A673 (cell line): ENCODE measurements at regions not wholly inside any gene's neighbourhood (a gene's known extent, or its start where the extent isn't known, plus 50 kb on each side); places are given as distances from the start of the nearest gene placed in this dataset.

Experiments used
- CTCF ChIP-seq: fragments of 300-800, 200-600 bp; sonication (generic); conservative IDR thresholded peaks from 2 replicates; pipeline ENCODE4 v1.5.1; 2017; ENCODE audit warnings: low read depth, mild to moderate bottlenecking, antibody characterized with exemption, low read length, moderate library complexity, mixed read lengths
- EZH2 ChIP-seq: fragments of 200-600 bp; sonication (generic); IDR thresholded peaks from 2 replicates; pipeline ENCODE4 v1.6.1; 2017; ENCODE audit warnings: borderline replicate concordance, low read depth, mild to moderate bottlenecking, mixed read lengths, antibody characterized with exemption, low read length; ENCODE audit not compliant: poor library complexity, severe bottlenecking

- TF ChIP-seq CTCF = peak; percentile 19; the same call in 1 of the 2 replicates
- TF ChIP-seq EZH2 = no peak
Measured at GRCh38 chr6:19772891-19773290, 64.3 kb upstream of the ID4 start.
